ENCODE measurements at regions not wholly inside any gene's neighbourhood (a gene's known extent, or its start where the extent isn't known, plus 50 kb on each side); places are given as distances from the start of the nearest gene placed in this dataset.

GRCh38 chr3:54071601-54072000, 50.8 kb upstream of the CACNA2D3 start:
- no peak for DNase-seq

GRCh38 chr3:54069961-54070360, 52.4 kb upstream of the CACNA2D3 start:
- DNase-seq, result no peak

GRCh38 chr3:54067055-54067698, 55.2 kb upstream of the CACNA2D3 start:
- no peak for DNase-seq

- DNase-seq, result no peak
These were observed 56.1 kb upstream of the CACNA2D3 start for GRCh38 chr3:54066253-54066652.

- DNase-seq, result no peak
These were observed 56.8 kb upstream of the CACNA2D3 start for GRCh38 chr3:54065586-54065985.

GRCh38 chr3:54065140-54065539, 57.2 kb upstream of the CACNA2D3 start:
- no peak for DNase-seq

GRCh38 chr3:54064486-54064885, 57.9 kb upstream of the CACNA2D3 start:
- no peak for DNase-seq

GRCh38 chr3:54062546-54062945, 59.8 kb upstream of the CACNA2D3 start:
- DNase-seq, result no peak

- no peak for DNase-seq
These were observed 65.8 kb upstream of the CACNA2D3 start for GRCh38 chr3:54056521-54056920.

GRCh38 chr3:54053882-54054281, 68.5 kb upstream of the CACNA2D3 start:
- DNase-seq, result no peak

- DNase-seq, result no peak
These were observed 69.1 kb upstream of the CACNA2D3 start for GRCh38 chr3:54053211-54053610.

GRCh38 chr3:54047568-54047967, 74.8 kb upstream of the CACNA2D3 start:
- DNase-seq, result no peak

GRCh38 chr3:54046641-54047214, 75.6 kb upstream of the CACNA2D3 start:
- no peak for DNase-seq

GRCh38 chr3:54045061-54045815, 77.1 kb upstream of the CACNA2D3 start:
- no peak for DNase-seq

GRCh38 chr3:54042259-54042823, 80.0 kb upstream of the CACNA2D3 start:
- DNase-seq, result no peak

- DNase-seq, result no peak
These were observed 81.9 kb upstream of the CACNA2D3 start for GRCh38 chr3:54040476-54040875.

GRCh38 chr3:54038391-54038790, 84.0 kb upstream of the CACNA2D3 start:
- no peak for DNase-seq

- no peak for DNase-seq
These were observed 85.8 kb upstream of the CACNA2D3 start for GRCh38 chr3:54036543-54036942.

GRCh38 chr3:54034971-54035370, 87.4 kb upstream of the CACNA2D3 start:
- DNase-seq, result no peak

GRCh38 chr3:54033761-54034160, 88.6 kb upstream of the CACNA2D3 start:
- no peak for DNase-seq

- no peak for DNase-seq
These were observed 89.8 kb upstream of the CACNA2D3 start for GRCh38 chr3:54032598-54032997.

- no peak for DNase-seq
These were observed 94.0 kb upstream of the CACNA2D3 start for GRCh38 chr3:54028372-54028771.

GRCh38 chr3:54026543-54026942, 95.8 kb upstream of the CACNA2D3 start:
- DNase-seq, result no peak

GRCh38 chr3:54021071-54021470, 101.3 kb upstream of the CACNA2D3 start:
- no peak for DNase-seq
